H1 (cell line): ENCODE measurements at regions not wholly inside any gene's neighbourhood (a gene's known extent, or its start where the extent isn't known, plus 50 kb on each side); places are given as distances from the start of the nearest gene placed in this dataset.

Source experiments
- CTCF ChIA-PET: fragments of 300-600 bp; sonication (Branson Sonifier 250); formaldehyde crosslinking; loops from one replicate; lab custom pipeline; 2021; ENCODE audit not compliant: partially characterized antibody; lab: Charles Lee
- POLR2A ChIA-PET: fragments of 300-600 bp; sonication (Branson Sonifier 250); formaldehyde crosslinking; loops from one replicate; lab custom pipeline; 2021; ENCODE audit warnings: inconsistent platforms; ENCODE audit not compliant: partially characterized antibody; lab: Charles Lee
- DNase-seq, 2 experiments: peaks; one replicate each; pipeline versions ENCODE4 v3.0.0 to v3.0.0-alpha.2; 2010 to 2022; ENCODE audit warnings: low spot score in 2 of 2, low read depth in 1 of 2, mixed read lengths in 1 of 2
- FAIRE-seq: peaks from 2 replicates; lab custom pipeline; 2011; peaks lifted over from hg19 to GRCh38; lab: Jason Lieb, UNC
- H2AFZ ChIP-seq: 2 replicates; pipeline ENCODE4 v1.8.1; 2012; ENCODE audit warnings: low read length, inconsistent platforms
- H2AK5ac ChIP-seq: 2 replicates; pipeline ENCODE4 v1.6.1; 2013; ENCODE audit warnings: low read depth, low read length
- H2BK120ac ChIP-seq: replicated peaks from 2 replicates; pipeline ENCODE3; 2013; ENCODE audit warnings: low read depth, low read length, inconsistent platforms
- H2BK12ac ChIP-seq: 2 replicates; pipeline ENCODE4 v1.6.1; 2013; ENCODE audit warnings: low read depth, low read length
- H2BK15ac ChIP-seq: 2 replicates; pipeline ENCODE4 v1.6.1; 2013; ENCODE audit warnings: low read length
- H2BK20ac ChIP-seq: 2 replicates; pipeline ENCODE4 v1.6.1; 2013; ENCODE audit warnings: low read length
- H2BK5ac ChIP-seq: 2 replicates; pipeline ENCODE4 v1.6.1; 2013; ENCODE audit warnings: low read depth, low read length
- H3K14ac ChIP-seq: 2 replicates; pipeline ENCODE4 v1.6.1; 2013; ENCODE audit warnings: inconsistent platforms; ENCODE audit not compliant: insufficient read length
- H3K18ac ChIP-seq: 2 replicates; pipeline ENCODE4 v1.6.1; 2013; ENCODE audit warnings: low read length; ENCODE audit errors: extremely low read depth
- H3K23ac ChIP-seq: 2 replicates; pipeline ENCODE4 v1.6.1; 2013; ENCODE audit warnings: inconsistent platforms; ENCODE audit not compliant: insufficient read length
- H3K23me2 ChIP-seq: 2 replicates; pipeline ENCODE4 v1.6.1; 2013; ENCODE audit warnings: low read depth, low read length
- H3K27ac ChIP-seq: 2 replicates; pipeline ENCODE4 v1.6.1; 2011; ENCODE audit warnings: low read depth, low read length, inconsistent platforms
- H3K27me3 ChIP-seq, 4 experiments: replicated peaks in 1 of 4; 1 replicate in 1 of 4; 2 replicates in 3 of 4; pipeline versions ENCODE4 v1.6.1 to v1.8.1; 2011 to 2013; ENCODE audit warnings: low read length in 3 of 4, mild to moderate bottlenecking in 3 of 4, inconsistent platforms in 2 of 4, mixed read lengths in 2 of 4, moderate library complexity in 1 of 4; ENCODE audit not compliant: control insufficient read depth in 3 of 4, insufficient read depth in 3 of 4; ENCODE audit errors: extremely low read depth in 1 of 4
- H3K36me3 ChIP-seq, 4 experiments: 2 replicates each; pipeline versions ENCODE4 v1.6.1 to v1.8.1; 2011 to 2013; ENCODE audit warnings: mild to moderate bottlenecking in 4 of 4, low read length in 3 of 4, moderate library complexity in 2 of 4, control low read depth in 1 of 4, inconsistent platforms in 1 of 4; ENCODE audit not compliant: insufficient read depth in 4 of 4, control insufficient read depth in 2 of 4
- H3K4ac ChIP-seq: replicated peaks from 2 replicates; pipeline ENCODE3; 2013; ENCODE audit warnings: low read length, low read depth, mixed read lengths, inconsistent platforms; ENCODE audit not compliant: insufficient read length
- H3K4me1 ChIP-seq, 4 experiments: replicated peaks in 1 of 4; 1 replicate in 1 of 4; 2 replicates in 3 of 4; pipeline versions ENCODE4 v1.6.1 to v1.8.1; 2011 to 2013; ENCODE audit warnings: low read length in 3 of 4, inconsistent platforms in 2 of 4, mixed read lengths in 1 of 4; ENCODE audit not compliant: insufficient read depth in 4 of 4, control insufficient read depth in 3 of 4
- H3K4me2 ChIP-seq, 2 experiments: 2 replicates each; pipeline versions ENCODE4 v1.6.1 to v1.8.1; 2011 to 2013; ENCODE audit warnings: low read depth in 2 of 2, low read length in 2 of 2, control low read depth in 1 of 2, inconsistent platforms in 1 of 2, mild to moderate bottlenecking in 1 of 2; ENCODE audit not compliant: insufficient read depth in 1 of 2
- H3K4me3 ChIP-seq, 4 experiments: fragments of 200-600, 300-600 bp in 1 of 4; sonication (generic), shearing (Covaris generic), sonication (Bioruptor Twin) in 1 of 4; 2 replicates each; pipeline versions ENCODE4 v1.5.1 to v1.8.1; 2011 to 2016; ENCODE audit warnings: low read length in 4 of 4, low read depth in 3 of 4, control low read depth in 2 of 4, inconsistent platforms in 2 of 4, mild to moderate bottlenecking in 2 of 4, mixed read lengths in 1 of 4, moderate library complexity in 1 of 4; ENCODE audit not compliant: insufficient read depth in 2 of 4; ENCODE audit errors: extremely low read depth in 1 of 4
- H3K56ac ChIP-seq: replicated peaks from 2 replicates; pipeline ENCODE3; 2013; ENCODE audit warnings: low read depth, mild to moderate bottlenecking, mixed read lengths, low read length, inconsistent platforms; ENCODE audit not compliant: insufficient read length
- H3K79me1 ChIP-seq: 2 replicates; pipeline ENCODE4 v1.6.1; 2013; ENCODE audit warnings: low read depth, low read length, control low read depth
- H3K79me2 ChIP-seq, 2 experiments: 2 replicates each; pipeline versions ENCODE4 v1.6.1 to v1.8.1; 2012 to 2013; ENCODE audit warnings: low read length in 2 of 2, mild to moderate bottlenecking in 2 of 2, inconsistent platforms in 1 of 2; ENCODE audit not compliant: insufficient read depth in 2 of 2, control insufficient read depth in 1 of 2
- H3K9ac ChIP-seq, 4 experiments: replicated peaks in 1 of 4; 1 replicate in 1 of 4; 2 replicates in 3 of 4; pipeline versions ENCODE4 v1.6.1 to v1.8.1; 2011 to 2013; ENCODE audit warnings: low read depth in 3 of 4, low read length in 3 of 4, control low read depth in 2 of 4, mild to moderate bottlenecking in 2 of 4, moderate library complexity in 2 of 4, inconsistent platforms in 1 of 4; ENCODE audit errors: extremely low read depth in 1 of 4
- H3K9me3 ChIP-seq, 2 experiments: 2 replicates each; pipeline versions ENCODE4 v1.6.1 to v1.8.1; 2012 to 2013; ENCODE audit warnings: mild to moderate bottlenecking in 2 of 2, moderate library complexity in 2 of 2, control low read depth in 1 of 2, inconsistent platforms in 1 of 2, low read depth in 1 of 2, low read length in 1 of 2, mixed read lengths in 1 of 2; ENCODE audit not compliant: insufficient read depth in 2 of 2
- H4K20me1 ChIP-seq, 2 experiments: replicated peaks in 1 of 2; 2 replicates each; pipeline versions ENCODE3 to v1.8.1; 2011 to 2013; ENCODE audit warnings: inconsistent platforms in 2 of 2, low read length in 2 of 2, mild to moderate bottlenecking in 1 of 2; ENCODE audit not compliant: insufficient read depth in 2 of 2, control insufficient read depth in 1 of 2
- H4K5ac ChIP-seq: 2 replicates; pipeline ENCODE4 v1.6.1; 2013; ENCODE audit warnings: low read length, low read depth, mixed read lengths, inconsistent platforms; ENCODE audit not compliant: insufficient read length
- H4K8ac ChIP-seq: 2 replicates; pipeline ENCODE4 v1.8.0; 2013; ENCODE audit warnings: mild to moderate bottlenecking, moderate library complexity, low read length, inconsistent platforms; ENCODE audit not compliant: insufficient read depth; ENCODE audit errors: extremely low read depth
- H4K91ac ChIP-seq: replicated peaks from 2 replicates; pipeline ENCODE3; 2013; ENCODE audit warnings: low read length, mixed read lengths, inconsistent platforms; ENCODE audit not compliant: insufficient read length
- CBX5 ChIP-seq: fragments of 300-800, 300-1000 bp; sonication (generic); IDR thresholded peaks from 2 replicates; pipeline ENCODE4 v1.7.1; 2016; ENCODE audit warnings: antibody characterized with exemption, low read length, low read depth
- CHD1 ChIP-seq: IDR thresholded peaks from 2 replicates; pipeline ENCODE4 v1.6.1; 2012; ENCODE audit warnings: low read depth, low read length, improper control_type of control experiment
- CREB1 ChIP-seq: IDR thresholded peaks from 2 replicates; pipeline ENCODE4 v1.6.1; 2012; ENCODE audit warnings: inconsistent platforms
- EGR1 ChIP-seq: IDR thresholded peaks from 2 replicates; pipeline ENCODE4 v1.6.1; 2011; ENCODE audit warnings: low read depth, low read length, borderline replicate concordance
- EP300 ChIP-seq, 2 experiments: IDR thresholded peaks; 1 replicate in 1 of 2; 2 replicates in 1 of 2; pipeline ENCODE4 v1.6.1; 2011 to 2012; ENCODE audit warnings: low read depth in 2 of 2, low read length in 2 of 2, mild to moderate bottlenecking in 2 of 2, borderline replicate concordance in 1 of 2, inconsistent platforms in 1 of 2, moderate library complexity in 1 of 2
- EZH2 ChIP-seq: fragments of 200-600 bp; sonication (generic); IDR thresholded peaks from 2 replicates; pipeline ENCODE4 v1.7.1; 2012; ENCODE audit warnings: low read depth, mild to moderate bottlenecking, moderate library complexity, low read length, inconsistent platforms; ENCODE audit not compliant: severe bottlenecking
- HDAC6 ChIP-seq: IDR thresholded peaks from one replicate; pipeline ENCODE4 v1.7.1; 2012; ENCODE audit warnings: low read depth, mild to moderate bottlenecking, inconsistent platforms, low read length, moderate library complexity
- KDM4A ChIP-seq: IDR thresholded peaks from one replicate; pipeline ENCODE4 v1.7.1; 2012; ENCODE audit warnings: low read depth, mild to moderate bottlenecking, moderate library complexity, low read length, inconsistent platforms; ENCODE audit not compliant: severe bottlenecking
- KDM5A ChIP-seq: fragments of 200-600 bp; IDR thresholded peaks from 2 replicates; pipeline ENCODE4 v1.7.1; 2012; ENCODE audit warnings: mild to moderate bottlenecking, low read length, inconsistent platforms, mixed read lengths
- POLR2AphosphoS5 ChIP-seq: IDR thresholded peaks from 2 replicates; pipeline ENCODE4 v1.6.1; 2011; ENCODE audit warnings: low read depth, low read length
- RNF2 ChIP-seq: fragments of 200-900, 300-1000 bp; sonication (generic); IDR thresholded peaks from 2 replicates; pipeline ENCODE4 v1.7.1; 2016; ENCODE audit warnings: borderline replicate concordance, low read depth, mild to moderate bottlenecking, antibody characterized with exemption, low read length; ENCODE audit not compliant: poor library complexity, severe bottlenecking; ENCODE audit errors: missing control alignments
- RXRA ChIP-seq: IDR thresholded peaks from 2 replicates; pipeline ENCODE4 v1.6.1; 2011; ENCODE audit warnings: low read depth, mild to moderate bottlenecking, low read length, moderate library complexity; ENCODE audit not compliant: insufficient read depth
- SP1 ChIP-seq: IDR thresholded peaks from 2 replicates; pipeline ENCODE4 v1.6.1; 2011; ENCODE audit warnings: low read depth, low read length
- SRF ChIP-seq: IDR thresholded peaks from 2 replicates; pipeline ENCODE4 v1.6.1; 2011; ENCODE audit warnings: mild to moderate bottlenecking, low read depth, low read length, moderate library complexity
- YY1 ChIP-seq: IDR thresholded peaks from 2 replicates; pipeline ENCODE4 v1.6.1; 2011; ENCODE audit warnings: low read depth, mild to moderate bottlenecking, low read length
- WGBS, 2 experiments: shearing (Covaris generic) in 1 of 2; methylation state at CpG; one replicate each; pipeline versions ENCODE4 v1.1.6 to v1.1.7; 2013 to 2015; ENCODE audit warnings: low lambda C conversion rate in 2 of 2, mixed read lengths in 2 of 2, inconsistent platforms in 1 of 2, low coverage in 1 of 2, missing lambda C conversion rate in 1 of 2; ENCODE audit not compliant: insufficient replicate concordance in 2 of 2, insufficient coverage in 1 of 2, insufficient read length in 1 of 2; ENCODE audit errors: extremely low coverage in 1 of 2, missing lambda C conversion rate in 1 of 2; 5-methylcytosine and 5-hydroxymethylcytosine counted together

GRCh38 chr13:85278851-85279250 is 520.4 kb downstream of the SLITRK6 start:
- H3K4me1 ChIP-seq, result no peaks in the 10 kb centered on the region
- TF ChIP-seq RXRA (no peak), CREB1 (no peak), SRF (no peak), EGR1 (no peak), CBX5 (no peak), HDAC6 (no peak), KDM4A (no peak), YY1 (no peak), RNF2 (no peak), EZH2 (no peak), EP300 (IDR thresholded peaks at IDR 0.05; ENCODE audit: borderline replicate concordance in 1 of 2, low read depth in 2 of 2, low read length in 2 of 2) (no peak), POLR2AphosphoS5 (no peak), CHD1 (no peak), KDM5A (no peak), SP1 (no peak)
- DNase-seq, result no peak
- H3K4me3 ChIP-seq, result no peak overlapping the region
- no peak for FAIRE-seq
- H3K23me2 ChIP-seq, result no peaks in the 10 kb centered on the region
- H3K79me1 ChIP-seq, result no peaks in the 10 kb centered on the region
- no peaks in the 10 kb centered on the region for H3K36me3 ChIP-seq
- no peak overlapping the region for H2BK12ac ChIP-seq
- H3K56ac ChIP-seq, result no peak overlapping the region
- no peak overlapping the region for H2BK5ac ChIP-seq
- WGBS, 2 experiments, result 85% methylated on average over 2 of the region's 2 CpGs; no CpG with 5 or more reads in 1 of the 2 experiments
- H2BK120ac ChIP-seq, result no peak overlapping the region
- H3K27ac ChIP-seq, result no peak overlapping the region
- H3K9me3 ChIP-seq, result no peaks in the 10 kb centered on the region
- no peak overlapping the region for H3K14ac ChIP-seq
- ChIA-PET CTCF (interaction anchor here (0.6 kb wide), 1 partner anchor 208 kb away, joined by 4 read pairs; no protein-coding TSS in a partner anchor), POLR2A (no interaction called here)
- no peak overlapping the region for H2BK15ac ChIP-seq
- H3K23ac ChIP-seq, result no peak overlapping the region
- H3K4me2 ChIP-seq, result no peak overlapping the region
- H4K20me1 ChIP-seq, result no peaks in the 10 kb centered on the region
- no peaks in the 10 kb centered on the region for H3K79me2 ChIP-seq
- no peak overlapping the region for H4K91ac ChIP-seq
- no peak overlapping the region for H3K18ac ChIP-seq
- no peak overlapping the region for H4K5ac ChIP-seq
- no peak overlapping the region for H2AFZ ChIP-seq
- H3K9ac ChIP-seq, result no peak overlapping the region
- H2BK20ac ChIP-seq, result no peak overlapping the region
- H3K27me3 ChIP-seq, result no peaks in the 10 kb centered on the region
- no peak overlapping the region for H4K8ac ChIP-seq
- H2AK5ac ChIP-seq, result no peak overlapping the region
- H3K4ac ChIP-seq, result no peak overlapping the region
